Kidney (tissue), 13 donors: ENCODE measurements at regions not wholly inside any gene's neighbourhood (a gene's known extent, or its start where the extent isn't known, plus 50 kb on each side); places are given as distances from the start of the nearest gene placed in this dataset.

Source experiments
- DNase-seq, 5 donors: peaks; one replicate each; pipeline ENCODE4 v3.0.0-alpha.2; 2013 to 2020
- FAIRE-seq: peaks from 2 replicates; lab custom pipeline; 2012; peaks lifted over from hg19 to GRCh38; lab: Jason Lieb, UNC
- H3K27ac ChIP-seq, 2 donors: one replicate each; pipeline ENCODE4 v1.7.0; 2013; ENCODE audit warnings: low read depth in 2 of 2, low read length in 2 of 2, inconsistent platforms in 1 of 2
- H3K27me3 ChIP-seq: one replicate; pipeline ENCODE4 v1.7.1; 2013; ENCODE audit warnings: low read length, inconsistent platforms; ENCODE audit not compliant: control insufficient read depth, insufficient read depth
- H3K36me3 ChIP-seq, 3 donors: one replicate each; pipeline versions ENCODE4 v1.7.0 to v1.7.1; 2013; ENCODE audit warnings: low read length in 3 of 3, control low read depth in 1 of 3, inconsistent platforms in 1 of 3; ENCODE audit not compliant: insufficient read depth in 3 of 3, control insufficient read depth in 2 of 3
- H3K4me1 ChIP-seq, 3 donors: one replicate each; pipeline versions ENCODE4 v1.7.0 to v1.7.1; 2013; ENCODE audit warnings: low read length in 3 of 3, inconsistent platforms in 1 of 3, low read depth in 1 of 3; ENCODE audit not compliant: control insufficient read depth in 2 of 3, insufficient read depth in 2 of 3
- H3K4me3 ChIP-seq, 3 donors: one replicate each; pipeline versions ENCODE4 v1.7.0 to v1.8.1; 2013; ENCODE audit warnings: low read length in 3 of 3, control low read depth in 1 of 3, inconsistent platforms in 1 of 3
- H3K9ac ChIP-seq, 3 donors: one replicate each; pipeline versions ENCODE4 v1.7.0 to v1.7.1; 2013; ENCODE audit warnings: low read length in 3 of 3, control low read depth in 1 of 3, inconsistent platforms in 1 of 3
- H3K9me3 ChIP-seq, 3 donors: one replicate each; pipeline versions ENCODE4 v1.7.0 to v1.7.1; 2013; ENCODE audit warnings: low read length in 3 of 3, control low read depth in 1 of 3, inconsistent platforms in 1 of 3; ENCODE audit not compliant: control insufficient read depth in 2 of 3, insufficient read depth in 1 of 3
- intact Hi-C: fragments of 100-400 bp; cut with DNase I; formaldehyde crosslinking; loops from one replicate; pipeline ENCODE4 v1.11.1; 2022
- TF ChIP-seq, protein P1 (sequence below): IDR thresholded peaks from 3 replicates; pipeline ENCODE4 v1.5.1; 2012; ENCODE audit warnings: mild to moderate bottlenecking, moderate library complexity, borderline replicate concordance; ENCODE audit not compliant: insufficient read depth; ENCODE audit errors: extremely low read depth
- donor health status: control.
- donor health status: control.
- donor health status: control.
- donor health status: control.
- donor health status: control.
- donor health status: DM: yes; HTN: yes; CAD: no.
- donor health status: Normal renal cell carcinoma (clear cell type).

DNA sequence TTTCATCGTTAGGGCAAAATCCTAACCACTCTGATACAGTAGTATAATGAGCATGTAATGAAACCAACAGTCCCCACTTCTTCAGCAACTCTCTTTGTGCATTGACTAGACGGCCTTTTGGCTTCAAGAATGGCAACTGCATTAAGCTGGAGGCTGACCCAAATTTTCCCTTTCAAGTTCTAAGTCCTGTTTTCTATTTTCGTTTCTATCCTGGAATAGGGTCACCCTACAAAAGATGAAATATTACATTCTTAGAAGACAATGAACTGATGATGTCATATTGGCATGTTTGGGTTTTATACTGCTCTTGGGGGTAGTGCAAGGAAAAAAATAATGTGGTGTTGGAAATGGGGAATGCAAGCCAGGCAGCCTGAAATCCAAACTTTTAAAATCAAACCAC is 254.4 kb downstream of the ETAA1 start:
- TF ChIP-seq, protein P1, sequence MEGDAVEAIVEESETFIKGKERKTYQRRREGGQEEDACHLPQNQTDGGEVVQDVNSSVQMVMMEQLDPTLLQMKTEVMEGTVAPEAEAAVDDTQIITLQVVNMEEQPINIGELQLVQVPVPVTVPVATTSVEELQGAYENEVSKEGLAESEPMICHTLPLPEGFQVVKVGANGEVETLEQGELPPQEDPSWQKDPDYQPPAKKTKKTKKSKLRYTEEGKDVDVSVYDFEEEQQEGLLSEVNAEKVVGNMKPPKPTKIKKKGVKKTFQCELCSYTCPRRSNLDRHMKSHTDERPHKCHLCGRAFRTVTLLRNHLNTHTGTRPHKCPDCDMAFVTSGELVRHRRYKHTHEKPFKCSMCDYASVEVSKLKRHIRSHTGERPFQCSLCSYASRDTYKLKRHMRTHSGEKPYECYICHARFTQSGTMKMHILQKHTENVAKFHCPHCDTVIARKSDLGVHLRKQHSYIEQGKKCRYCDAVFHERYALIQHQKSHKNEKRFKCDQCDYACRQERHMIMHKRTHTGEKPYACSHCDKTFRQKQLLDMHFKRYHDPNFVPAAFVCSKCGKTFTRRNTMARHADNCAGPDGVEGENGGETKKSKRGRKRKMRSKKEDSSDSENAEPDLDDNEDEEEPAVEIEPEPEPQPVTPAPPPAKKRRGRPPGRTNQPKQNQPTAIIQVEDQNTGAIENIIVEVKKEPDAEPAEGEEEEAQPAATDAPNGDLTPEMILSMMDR: no peak
- DNase-seq (no peak), FAIRE-seq (no peak)
- intact Hi-C loops: no loop called here
- no peaks in the 10 kb centered on the region for H3K27me3 ChIP-seq
- peaks cover 0 to 6% (median 2%) of the 10 kb centered on the region in 3 donors for H3K4me1 ChIP-seq
- H3K4me3 ChIP-seq: no peak overlapping the region
- H3K27ac ChIP-seq: no peak overlapping the region
- H3K9me3 ChIP-seq: peaks cover 0 to 7% (median 0%) of the 10 kb centered on the region in 3 donors
- H3K36me3 ChIP-seq: no peaks in the 10 kb centered on the region
- no peak overlapping the region for H3K9ac ChIP-seq

DNA sequence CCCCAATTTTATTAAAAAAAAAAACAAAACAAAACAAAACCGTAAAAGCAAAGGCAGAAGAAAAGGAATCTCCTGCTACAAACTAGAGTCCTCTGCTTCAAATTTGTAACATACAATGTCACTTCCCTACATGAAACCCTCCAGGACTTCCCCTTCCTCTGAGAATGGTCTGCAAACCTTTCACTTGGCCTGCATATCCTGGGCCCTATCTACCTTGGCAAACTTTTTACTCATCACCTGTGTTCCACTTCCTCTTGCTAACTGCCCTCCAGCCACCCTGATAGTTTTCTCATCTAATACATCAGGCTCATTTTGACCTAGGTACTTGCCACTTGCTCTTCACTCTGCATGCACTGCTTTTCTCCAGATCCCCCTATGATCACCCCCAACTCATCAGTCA is 255.5 kb downstream of the ETAA1 start:
- Histone ChIP-seq H3K27ac (no peak overlapping the region), H3K4me1 (peaks cover 0 to 6% (median 2%) of the 10 kb centered on the region in 3 donors), H3K9ac (no peak overlapping the region), H3K4me3 (no peak overlapping the region), H3K27me3 (no peaks in the 10 kb centered on the region), H3K9me3 (no peaks in the 10 kb centered on the region), H3K36me3 (no peaks in the 10 kb centered on the region)
- no peak for FAIRE-seq
- DNase-seq: no peak
- intact Hi-C loops: no loop called here
- TF ChIP-seq, protein P1: no peak

DNA sequence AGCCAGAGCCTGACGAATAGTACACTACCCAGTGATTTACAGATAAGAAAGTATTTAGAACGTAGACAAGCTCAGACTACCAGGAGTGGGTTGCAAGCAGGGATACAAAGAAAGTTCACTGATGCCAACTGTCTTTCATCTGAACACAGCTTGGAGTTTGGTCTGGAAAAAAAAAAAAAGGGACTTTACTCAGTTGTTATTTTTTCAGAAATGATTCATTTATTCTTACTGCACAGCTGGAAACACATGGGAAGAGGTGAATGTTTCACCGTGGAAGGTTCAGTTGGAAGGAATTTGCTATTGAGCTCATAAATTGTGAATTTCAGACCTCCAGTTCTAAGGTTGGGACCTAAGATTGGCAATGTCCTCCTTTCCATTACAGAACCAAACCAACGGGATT is 259.7 kb downstream of the ETAA1 start:
- DNase-seq (no peak), FAIRE-seq (no peak)
- Histone ChIP-seq H3K36me3 (no peaks in the 10 kb centered on the region), H3K27ac (no peak overlapping the region), H3K4me1 (no peaks in the 10 kb centered on the region), H3K9me3 (no peaks in the 10 kb centered on the region), H3K9ac (no peak overlapping the region), H3K27me3 (no peaks in the 10 kb centered on the region), H3K4me3 (no peak overlapping the region)
- TF ChIP-seq, protein P1: no peak
- intact Hi-C loops: no loop called here

DNA sequence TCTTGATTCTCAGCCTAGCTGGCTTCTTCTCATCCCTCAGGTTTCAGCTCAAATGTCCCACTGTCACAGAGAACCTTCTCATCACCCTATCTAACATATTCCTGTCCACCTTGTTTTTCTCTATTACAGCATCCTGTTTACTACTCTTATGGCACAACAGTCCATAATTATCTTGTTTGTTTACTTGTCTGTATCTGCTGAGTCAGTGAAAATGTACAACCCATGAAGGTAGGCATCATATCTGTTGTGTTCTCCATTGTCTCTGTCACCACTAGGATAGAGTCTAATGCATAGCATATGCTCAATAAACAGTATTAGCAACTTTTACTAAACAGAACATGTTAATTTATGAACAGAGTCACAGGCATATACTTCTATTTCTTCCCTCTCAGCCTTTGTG is 261.7 kb downstream of the ETAA1 start:
- no peak overlapping the region for H3K27ac ChIP-seq
- no peak for FAIRE-seq
- no peaks in the 10 kb centered on the region for H3K36me3 ChIP-seq
- H3K4me3 ChIP-seq: no peak overlapping the region
- H3K9me3 ChIP-seq: no peaks in the 10 kb centered on the region
- H3K4me1 ChIP-seq: no peaks in the 10 kb centered on the region
- intact Hi-C loops: no loop called here
- DNase-seq: no peak
- TF ChIP-seq, protein P1: no peak
- no peaks in the 10 kb centered on the region for H3K27me3 ChIP-seq
- H3K9ac ChIP-seq: no peak overlapping the region
